ENCODE measurements at regions not wholly inside any gene's neighbourhood (a gene's known extent, or its start where the extent isn't known, plus 50 kb on each side); places are given as distances from the start of the nearest gene placed in this dataset.

DNA sequence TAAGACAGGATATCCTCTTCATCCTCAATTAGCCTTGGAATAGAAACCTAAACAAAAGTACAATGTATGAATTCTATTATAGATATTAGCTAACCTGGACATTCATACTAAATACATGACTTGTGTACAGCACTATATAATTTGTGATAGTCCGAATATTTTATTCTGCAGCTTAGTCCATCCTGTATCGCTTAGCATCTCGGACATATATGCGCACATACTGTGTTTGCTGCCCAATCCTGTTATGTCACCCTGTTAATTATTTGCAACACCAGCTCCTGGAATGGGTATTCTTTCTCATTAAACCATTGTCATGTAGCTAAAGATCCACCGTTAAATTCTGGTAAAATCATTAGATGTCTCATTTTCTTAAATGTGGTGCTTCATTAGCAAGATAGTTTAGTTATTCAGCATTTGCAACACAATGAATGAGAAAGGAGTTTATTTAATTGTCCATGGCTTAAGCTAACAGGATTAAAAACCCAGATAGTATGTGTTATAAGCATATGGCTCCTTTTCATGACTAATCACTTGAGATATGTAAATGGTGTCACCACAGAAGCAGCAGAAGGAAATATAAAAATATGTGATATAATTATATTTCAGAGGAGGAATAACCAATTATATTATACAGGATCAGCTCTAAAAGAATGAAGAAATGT, 156.0 kb upstream of the ARHGAP5 start:
- TF ChIP-seq ZNF70 (CRISPR knock-in tag; IDR thresholded peaks at IDR 0.05) (no peak), CSDC2 (CRISPR knock-in tag; IDR thresholded peaks at IDR 0.05) (no peak), PPARA (CRISPR knock-in tag; IDR thresholded peaks at IDR 0.05; ENCODE audit: borderline replicate concordance) (no peak), GLIS3 (CRISPR knock-in tag; IDR thresholded peaks at IDR 0.05) (no peak), ESRRG (CRISPR knock-in tag; IDR thresholded peaks at IDR 0.05) (no peak), SNAI2 (CRISPR knock-in tag; IDR thresholded peaks at IDR 0.05) (no peak), ARNTL (CRISPR knock-in tag; IDR thresholded peaks at IDR 0.05; ENCODE audit: borderline replicate concordance, low read depth) (no peak), OSR1 (CRISPR knock-in tag; IDR thresholded peaks at IDR 0.05) (no peak)
- TF ChIP-seq, protein P1, sequence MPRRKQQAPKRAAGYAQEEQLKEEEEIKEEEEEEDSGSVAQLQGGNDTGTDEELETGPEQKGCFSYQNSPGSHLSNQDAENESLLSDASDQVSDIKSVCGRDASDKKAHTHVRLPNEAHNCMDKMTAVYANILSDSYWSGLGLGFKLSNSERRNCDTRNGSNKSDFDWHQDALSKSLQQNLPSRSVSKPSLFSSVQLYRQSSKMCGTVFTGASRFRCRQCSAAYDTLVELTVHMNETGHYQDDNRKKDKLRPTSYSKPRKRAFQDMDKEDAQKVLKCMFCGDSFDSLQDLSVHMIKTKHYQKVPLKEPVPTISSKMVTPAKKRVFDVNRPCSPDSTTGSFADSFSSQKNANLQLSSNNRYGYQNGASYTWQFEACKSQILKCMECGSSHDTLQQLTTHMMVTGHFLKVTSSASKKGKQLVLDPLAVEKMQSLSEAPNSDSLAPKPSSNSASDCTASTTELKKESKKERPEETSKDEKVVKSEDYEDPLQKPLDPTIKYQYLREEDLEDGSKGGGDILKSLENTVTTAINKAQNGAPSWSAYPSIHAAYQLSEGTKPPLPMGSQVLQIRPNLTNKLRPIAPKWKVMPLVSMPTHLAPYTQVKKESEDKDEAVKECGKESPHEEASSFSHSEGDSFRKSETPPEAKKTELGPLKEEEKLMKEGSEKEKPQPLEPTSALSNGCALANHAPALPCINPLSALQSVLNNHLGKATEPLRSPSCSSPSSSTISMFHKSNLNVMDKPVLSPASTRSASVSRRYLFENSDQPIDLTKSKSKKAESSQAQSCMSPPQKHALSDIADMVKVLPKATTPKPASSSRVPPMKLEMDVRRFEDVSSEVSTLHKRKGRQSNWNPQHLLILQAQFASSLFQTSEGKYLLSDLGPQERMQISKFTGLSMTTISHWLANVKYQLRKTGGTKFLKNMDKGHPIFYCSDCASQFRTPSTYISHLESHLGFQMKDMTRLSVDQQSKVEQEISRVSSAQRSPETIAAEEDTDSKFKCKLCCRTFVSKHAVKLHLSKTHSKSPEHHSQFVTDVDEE (CRISPR knock-in tag; IDR thresholded peaks at IDR 0.05) = no peak
- TF ChIP-seq, protein P2, sequence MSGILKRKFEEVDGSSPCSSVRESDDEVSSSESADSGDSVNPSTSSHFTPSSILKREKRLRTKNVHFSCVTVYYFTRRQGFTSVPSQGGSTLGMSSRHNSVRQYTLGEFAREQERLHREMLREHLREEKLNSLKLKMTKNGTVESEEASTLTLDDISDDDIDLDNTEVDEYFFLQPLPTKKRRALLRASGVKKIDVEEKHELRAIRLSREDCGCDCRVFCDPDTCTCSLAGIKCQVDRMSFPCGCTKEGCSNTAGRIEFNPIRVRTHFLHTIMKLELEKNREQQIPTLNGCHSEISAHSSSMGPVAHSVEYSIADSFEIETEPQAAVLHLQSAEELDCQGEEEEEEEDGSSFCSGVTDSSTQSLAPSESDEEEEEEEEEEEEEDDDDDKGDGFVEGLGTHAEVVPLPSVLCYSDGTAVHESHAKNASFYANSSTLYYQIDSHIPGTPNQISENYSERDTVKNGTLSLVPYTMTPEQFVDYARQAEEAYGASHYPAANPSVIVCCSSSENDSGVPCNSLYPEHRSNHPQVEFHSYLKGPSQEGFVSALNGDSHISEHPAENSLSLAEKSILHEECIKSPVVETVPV (CRISPR knock-in tag; IDR thresholded peaks at IDR 0.05) = no peak
- TF ChIP-seq, protein P3, sequence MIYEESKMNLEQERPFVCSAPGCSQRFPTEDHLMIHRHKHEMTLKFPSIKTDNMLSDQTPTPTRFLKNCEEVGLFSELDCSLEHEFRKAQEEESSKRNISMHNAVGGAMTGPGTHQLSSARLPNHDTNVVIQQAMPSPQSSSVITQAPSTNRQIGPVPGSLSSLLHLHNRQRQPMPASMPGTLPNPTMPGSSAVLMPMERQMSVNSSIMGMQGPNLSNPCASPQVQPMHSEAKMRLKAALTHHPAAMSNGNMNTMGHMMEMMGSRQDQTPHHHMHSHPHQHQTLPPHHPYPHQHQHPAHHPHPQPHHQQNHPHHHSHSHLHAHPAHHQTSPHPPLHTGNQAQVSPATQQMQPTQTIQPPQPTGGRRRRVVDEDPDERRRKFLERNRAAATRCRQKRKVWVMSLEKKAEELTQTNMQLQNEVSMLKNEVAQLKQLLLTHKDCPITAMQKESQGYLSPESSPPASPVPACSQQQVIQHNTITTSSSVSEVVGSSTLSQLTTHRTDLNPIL (CRISPR knock-in tag; IDR thresholded peaks at IDR 0.05; ENCODE audit: low read depth) = no peak
- ATAC-seq = no peak

DNA sequence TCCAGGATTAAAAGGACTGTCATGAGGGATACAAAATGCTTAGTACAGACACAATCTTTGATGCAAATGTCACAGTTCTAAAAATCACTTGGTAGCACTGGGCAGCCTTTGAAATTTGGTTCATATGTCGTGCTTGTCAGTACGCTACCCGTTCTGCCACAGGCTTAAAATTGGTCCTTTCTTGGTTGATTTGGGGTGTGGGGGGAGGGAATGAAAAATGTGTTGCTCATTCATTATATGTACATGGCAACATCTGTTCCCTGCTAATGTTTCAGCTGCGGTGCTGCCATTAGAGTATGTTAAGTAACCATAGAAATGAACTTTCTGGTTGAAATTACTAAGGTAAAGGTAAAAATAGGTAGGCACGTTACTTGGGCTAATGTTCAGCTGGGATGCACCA, 155.4 kb upstream of the ARHGAP5 start:
- no peak for ATAC-seq
- TF ChIP-seq ZNF565 (CRISPR knock-in tag; conservative IDR thresholded peaks at IDR 0.05; ENCODE audit: low read depth) = no peak
- TF ChIP-seq, protein P1 (CRISPR knock-in tag; IDR thresholded peaks at IDR 0.05) = no peak
- TF ChIP-seq GLIS3 (CRISPR knock-in tag; IDR thresholded peaks at IDR 0.05) = no peak
- TF ChIP-seq OSR1 (CRISPR knock-in tag; IDR thresholded peaks at IDR 0.05) = no peak
- TF ChIP-seq ZNF70 (CRISPR knock-in tag; IDR thresholded peaks at IDR 0.05) = no peak
- no peak for TF ChIP-seq ZFP3 (CRISPR knock-in tag; IDR thresholded peaks at IDR 0.05)
- TF ChIP-seq, protein P2 (CRISPR knock-in tag; IDR thresholded peaks at IDR 0.05) = no peak
- TF ChIP-seq ESRRG (CRISPR knock-in tag; IDR thresholded peaks at IDR 0.05) = no peak
- TF ChIP-seq ISL1 (CRISPR knock-in tag; IDR thresholded peaks at IDR 0.05) = no peak
- TF ChIP-seq ZC3H10 (CRISPR knock-in tag; IDR thresholded peaks at IDR 0.05) = no peak
- TF ChIP-seq RARB (CRISPR knock-in tag; IDR thresholded peaks at IDR 0.05) = no peak

DNA sequence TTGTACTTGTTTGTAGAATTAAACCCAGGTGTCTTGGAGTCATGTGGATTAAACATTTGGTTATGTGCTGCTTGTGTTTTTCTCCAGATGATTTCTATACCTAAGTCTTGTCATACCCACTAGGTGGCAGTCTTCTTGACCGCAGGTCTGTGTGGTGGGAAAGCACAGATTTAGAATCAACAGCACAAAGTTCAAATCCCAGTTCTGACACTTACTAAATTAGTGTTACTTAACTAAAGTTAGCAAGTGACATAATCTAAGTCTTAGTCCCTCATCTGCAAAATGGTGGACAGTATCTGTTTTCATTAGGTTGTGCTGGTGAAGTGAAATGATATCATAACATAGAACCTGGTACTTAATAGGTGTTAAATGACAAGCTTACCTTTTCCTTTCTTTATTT, 151.0 kb upstream of the ARHGAP5 start:
- no peak; the same call in 2 of the 3 replicates for ATAC-seq
- TF ChIP-seq ZFP3 (CRISPR knock-in tag; IDR thresholded peaks at IDR 0.05) (no peak), OSR1 (CRISPR knock-in tag; IDR thresholded peaks at IDR 0.05) (no peak), ISL1 (CRISPR knock-in tag; IDR thresholded peaks at IDR 0.05) (no peak), ARNTL (CRISPR knock-in tag; IDR thresholded peaks at IDR 0.05; ENCODE audit: borderline replicate concordance, low read depth) (no peak), GLIS3 (CRISPR knock-in tag; IDR thresholded peaks at IDR 0.05) (no peak), ZNF8 (CRISPR knock-in tag; IDR thresholded peaks at IDR 0.05) (no peak), PPARA (CRISPR knock-in tag; IDR thresholded peaks at IDR 0.05; ENCODE audit: borderline replicate concordance) (no peak), RARB (CRISPR knock-in tag; IDR thresholded peaks at IDR 0.05) (no peak), ZNF70 (CRISPR knock-in tag; IDR thresholded peaks at IDR 0.05) (no peak), ESRRG (CRISPR knock-in tag; IDR thresholded peaks at IDR 0.05) (no peak), SNAI2 (CRISPR knock-in tag; IDR thresholded peaks at IDR 0.05) (no peak)
- TF ChIP-seq, protein P4, sequence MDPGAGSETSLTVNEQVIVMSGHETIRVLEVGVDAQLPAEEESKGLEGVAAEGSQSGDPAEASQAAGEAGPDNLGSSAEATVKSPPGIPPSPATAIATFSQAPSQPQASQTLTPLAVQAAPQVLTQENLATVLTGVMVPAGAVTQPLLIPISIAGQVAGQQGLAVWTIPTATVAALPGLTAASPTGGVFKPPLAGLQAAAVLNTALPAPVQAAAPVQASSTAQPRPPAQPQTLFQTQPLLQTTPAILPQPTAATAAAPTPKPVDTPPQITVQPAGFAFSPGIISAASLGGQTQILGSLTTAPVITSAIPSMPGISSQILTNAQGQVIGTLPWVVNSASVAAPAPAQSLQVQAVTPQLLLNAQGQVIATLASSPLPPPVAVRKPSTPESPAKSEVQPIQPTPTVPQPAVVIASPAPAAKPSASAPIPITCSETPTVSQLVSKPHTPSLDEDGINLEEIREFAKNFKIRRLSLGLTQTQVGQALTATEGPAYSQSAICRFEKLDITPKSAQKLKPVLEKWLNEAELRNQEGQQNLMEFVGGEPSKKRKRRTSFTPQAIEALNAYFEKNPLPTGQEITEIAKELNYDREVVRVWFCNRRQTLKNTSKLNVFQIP (CRISPR knock-in tag; IDR thresholded peaks at IDR 0.05; ENCODE audit: borderline replicate concordance, low read depth) = no peak
- TF ChIP-seq, protein P3 (CRISPR knock-in tag; IDR thresholded peaks at IDR 0.05; ENCODE audit: low read depth) = no peak
